Transverse colon (tissue), 4 donors: ENCODE measurements at regions not wholly inside any gene's neighbourhood (a gene's known extent, or its start where the extent isn't known, plus 50 kb on each side); places are given as distances from the start of the nearest gene placed in this dataset.

Source experiments
- DNase-seq: peaks from one replicate; pipeline ENCODE4 v3.0.0-alpha.2; 2019
- H3K27ac ChIP-seq, 4 donors: fragments of 200-600 bp; sonication (generic); 2 replicates each; pipeline ENCODE4 v1.5.1; 2016 to 2018; ENCODE audit warnings: inconsistent platforms in 4 of 4
- H3K27me3 ChIP-seq: fragments of 200-600 bp; sonication (generic); 2 replicates; pipeline ENCODE4 v1.5.1; 2017; ENCODE audit warnings: inconsistent platforms
- H3K36me3 ChIP-seq, 4 donors: fragments of 200-600 bp; sonication (generic); 2 replicates each; pipeline ENCODE4 v1.5.1; 2017 to 2019; ENCODE audit warnings: inconsistent platforms in 4 of 4
- H3K4me1 ChIP-seq, 4 donors: fragments of 200-600 bp; sonication (generic); 2 replicates each; pipeline ENCODE4 v1.5.1; 2017 to 2020; ENCODE audit warnings: inconsistent platforms in 4 of 4
- H3K4me3 ChIP-seq, 4 donors: fragments of 200-600 bp; sonication (generic); 1 replicate in 1 of 4; 2 replicates in 3 of 4; pipeline versions ENCODE4 v1.5.1 to v1.6.1; 2017 to 2019; ENCODE audit warnings: inconsistent platforms in 4 of 4
- H3K9me3 ChIP-seq, 2 donors: fragments of 200-600 bp; sonication (generic); 2 replicates each; pipeline ENCODE4 v1.5.1; 2017 to 2019; ENCODE audit warnings: inconsistent platforms in 2 of 2
- CTCF ChIP-seq, 5 experiments: fragments of 200-600 bp in 3 of 5; fragments of 450-650 bp in 2 of 5; sonication (generic) in 3 of 5; IDR thresholded peaks; 1 replicate in 2 of 5; 2 replicates in 3 of 5; pipeline ENCODE4 v1.5.1; 2016 to 2017; ENCODE audit warnings: antibody characterized with exemption in 5 of 5, inconsistent platforms in 3 of 5, mild to moderate bottlenecking in 2 of 5, moderate library complexity in 1 of 5
- EP300 ChIP-seq: sonication (generic); formaldehyde crosslinking; IDR thresholded peaks from one replicate; pipeline ENCODE4 v1.6.1; 2017; ENCODE audit warnings: antibody characterized with exemption, low read depth
- POLR2A ChIP-seq: fragments of 450-650 bp; IDR thresholded peaks from one replicate; pipeline ENCODE4 v1.6.1; 2016; ENCODE audit warnings: antibody characterized with exemption, mild to moderate bottlenecking, moderate library complexity
- POLR2AphosphoS5 ChIP-seq, 3 donors: sonication (generic); formaldehyde crosslinking; IDR thresholded peaks; one replicate each; pipeline ENCODE4 v1.6.1; 2016; ENCODE audit warnings: antibody characterized with exemption in 3 of 3
- WGBS, 2 donors: methylation state at CpG; one replicate each; pipeline ENCODE4 v1.1.5; 2018; ENCODE audit warnings: low coverage in 1 of 2; 5-methylcytosine and 5-hydroxymethylcytosine counted together
- in situ Hi-C, 4 donors: fragments of 200-750 bp; cut with MboI; loops; one replicate each; pipeline versions ENCODE4 v1.15.0 to v1.15.1; 2017; ENCODE audit warnings: low sequenced_read_pairs in 3 of 4, low pct_ligation_motif_present in 1 of 4, low pct_unique_long_range_greater_than_20kb in 1 of 4
- intact Hi-C: fragments of 100-400 bp; cut with DNase I; formaldehyde crosslinking; loops from one replicate; pipeline ENCODE4 v1.15.1; 2023; ENCODE audit warnings: low total_unique reads

- TF ChIP-seq POLR2AphosphoS5 (IDR thresholded peaks at IDR 0.05), result no peak
- no peak for TF ChIP-seq POLR2A
- no peak for TF ChIP-seq EP300
- no peak for TF ChIP-seq CTCF (IDR thresholded peaks at IDR 0.05)
- DNase-seq, result no peak
- Histone ChIP-seq H3K4me1 (no peaks in the 10 kb centered on the region), H3K9me3 (no peaks in the 10 kb centered on the region), H3K27me3 (peaks cover 4% of the 10 kb centered on the region), H3K27ac (no peak overlapping the region), H3K36me3 (no peaks in the 10 kb centered on the region), H3K4me3 (no peak overlapping the region)
- in situ Hi-C loops (no loop called here), intact Hi-C loops (no loop called here)
- WGBS, 2 donors, result 48 to 49% methylated on average over 6 to 18 of the region's 18 CpGs
Measured at GRCh38 chr22:49381595-49382450, 445.9 kb downstream of the BRD1 start.

GRCh38 chr22:49380828-49381114 is 446.9 kb downstream of the BRD1 start:
- Histone ChIP-seq H3K4me3 (no peak overlapping the region), H3K27me3 (peaks cover 4% of the 10 kb centered on the region), H3K9me3 (no peaks in the 10 kb centered on the region), H3K27ac (no peak overlapping the region), H3K36me3 (no peaks in the 10 kb centered on the region), H3K4me1 (no peaks in the 10 kb centered on the region)
- in situ Hi-C loops, result no loop called here
- intact Hi-C loops, result no loop called here
- 13% methylated on average over 1 of the region's 1 CpG; no CpG with 5 or more reads in 1 of the 2 donors for WGBS, 2 donors
- no peak for DNase-seq
- no peak for TF ChIP-seq CTCF (IDR thresholded peaks at IDR 0.05)
- TF ChIP-seq POLR2A, result no peak
- no peak for TF ChIP-seq POLR2AphosphoS5 (IDR thresholded peaks at IDR 0.05)

GRCh38 chr22:49380095-49380827 is 447.4 kb downstream of the BRD1 start:
- TF ChIP-seq CTCF (IDR thresholded peaks at IDR 0.05) (no peak), POLR2A (no peak), EP300 (no peak), POLR2AphosphoS5 (IDR thresholded peaks at IDR 0.05) (no peak)
- no peaks in the 10 kb centered on the region for H3K4me1 ChIP-seq
- intact Hi-C loops (no loop called here), in situ Hi-C loops (no loop called here)
- no peak overlapping the region for H3K4me3 ChIP-seq
- H3K9me3 ChIP-seq, result no peaks in the 10 kb centered on the region
- no peak overlapping the region for H3K27ac ChIP-seq
- DNase-seq, result no peak
- 69 to 100% methylated on average over 3 to 12 of the region's 12 CpGs for WGBS, 2 donors
- no peaks in the 10 kb centered on the region for H3K36me3 ChIP-seq
- peaks cover 4% of the 10 kb centered on the region for H3K27me3 ChIP-seq

GRCh38 chr22:49377306-49377705 is 450.4 kb downstream of the BRD1 start:
- no peak overlapping the region for H3K4me3 ChIP-seq
- H3K9me3 ChIP-seq, result no peaks in the 10 kb centered on the region
- TF ChIP-seq POLR2AphosphoS5 (IDR thresholded peaks at IDR 0.05) (no peak), CTCF (IDR thresholded peaks at IDR 0.05) (no peak), POLR2A (no peak), EP300 (no peak)
- H3K4me1 ChIP-seq, result no peaks in the 10 kb centered on the region
- DNase-seq, result no peak
- H3K36me3 ChIP-seq, result no peaks in the 10 kb centered on the region
- WGBS, 2 donors, result 82 to 85% methylated on average over 10 to 13 of the region's 13 CpGs
- intact Hi-C loops (no loop called here), in situ Hi-C loops (no loop called here)
- no peak overlapping the region for H3K27ac ChIP-seq
- H3K27me3 ChIP-seq, result peaks cover 4% of the 10 kb centered on the region
